WTC11 (cell line): ENCODE measurements at regions not wholly inside any gene's neighbourhood (a gene's known extent, or its start where the extent isn't known, plus 50 kb on each side); places are given as distances from the start of the nearest gene placed in this dataset.
"Not testable (repeated sequence)": the region's sequence is repeated elsewhere in the genome, so short reads cannot be mapped to it uniquely, and the experiment has no call there.

Experiments
- ATAC-seq: fragments of 200-7000 bp; cut with Tn5 transposase; 2 replicates; pipeline ENCODE4 v1.10.0; 2021; ENCODE audit warnings: mild to moderate bottlenecking, moderate library complexity
- CTCF ChIA-PET: fragments of 300-600 bp; sonication (Branson Sonifier 250); formaldehyde crosslinking; loops from one replicate; lab custom pipeline; 2021; ENCODE audit warnings: antibody characterized with exemption; lab: Charles Lee
- POLR2A ChIA-PET: fragments of 350-600 bp; sonication (Branson Sonifier 250); formaldehyde crosslinking; loops from one replicate; lab custom pipeline; 2021; ENCODE audit warnings: antibody characterized with exemption; lab: Charles Lee
- DNase-seq: peaks from one replicate; pipeline ENCODE4 v3.0.0; 2021; ENCODE audit warnings: low spot score
- H3K27ac Mint-ChIP-seq: 2 replicates; pipeline ENCODE4 v1.8.0; 2021; ENCODE audit warnings: mixed read lengths
- H3K27me3 Mint-ChIP-seq: 2 replicates; pipeline ENCODE4 v1.8.0; 2021; ENCODE audit warnings: low read depth, mild to moderate bottlenecking, moderate library complexity, mixed read lengths
- H3K36me3 Mint-ChIP-seq: 2 replicates; pipeline ENCODE4 v1.8.0; 2021; ENCODE audit warnings: mixed read lengths
- H3K4me1 Mint-ChIP-seq: 2 replicates; pipeline ENCODE4 v1.8.0; 2022; ENCODE audit warnings: mixed read lengths
- H3K4me3 Mint-ChIP-seq: 2 replicates; pipeline ENCODE4 v1.8.0; 2021; ENCODE audit warnings: mild to moderate bottlenecking, moderate library complexity, mixed read lengths
- H3K9me3 Mint-ChIP-seq: 2 replicates; pipeline ENCODE4 v1.8.0; 2021; ENCODE audit warnings: mixed read lengths
- AR ChIP-seq: fragments of 250-450 bp; sonication (Bioruptor Pico); IDR thresholded peaks from 2 replicates; pipeline ENCODE4 v1.9.0; 2021; ENCODE audit warnings: mild to moderate bottlenecking
- ARID4B ChIP-seq: sonication (generic); formaldehyde crosslinking; IDR thresholded peaks from 2 replicates; pipeline ENCODE4 v1.8.0; 2023; ENCODE audit warnings: missing genetic modification reagents, mild to moderate bottlenecking, borderline replicate concordance
- ERG ChIP-seq: fragments of 250-450 bp; sonication (Bioruptor Pico); IDR thresholded peaks from 2 replicates; pipeline ENCODE4 v1.8.0; 2021; ENCODE audit warnings: mild to moderate bottlenecking
- GTF2I ChIP-seq: fragments of 250-450 bp; sonication (Bioruptor Pico); conservative IDR thresholded peaks from 2 replicates; pipeline ENCODE4 v1.4.0; 2021; ENCODE audit warnings: mild to moderate bottlenecking
- MAX ChIP-seq: sonication (generic); formaldehyde crosslinking; IDR thresholded peaks from 2 replicates; pipeline ENCODE4 v1.8.0; 2022; ENCODE audit warnings: mild to moderate bottlenecking, missing genetic modification reagents
- MYBL2 ChIP-seq: sonication (generic); formaldehyde crosslinking; IDR thresholded peaks from 2 replicates; pipeline ENCODE4 v1.8.1; 2023; ENCODE audit warnings: mild to moderate bottlenecking, moderate library complexity, missing genetic modification reagents
- NFATC4 ChIP-seq: fragments of 250-450 bp; sonication (Bioruptor Pico); IDR thresholded peaks from 2 replicates; pipeline ENCODE4 v1.9.0; 2021; ENCODE audit warnings: mild to moderate bottlenecking
- RORB ChIP-seq: fragments of 250-450 bp; sonication (Bioruptor Pico); IDR thresholded peaks from 2 replicates; pipeline ENCODE4 v1.9.0; 2021; ENCODE audit warnings: mild to moderate bottlenecking
- TEAD4 ChIP-seq: sonication (generic); formaldehyde crosslinking; IDR thresholded peaks from 2 replicates; pipeline ENCODE4 v1.8.0; 2022; ENCODE audit warnings: mild to moderate bottlenecking, missing genetic modification reagents
- ZNF232 ChIP-seq: sonication (generic); formaldehyde crosslinking; IDR thresholded peaks from 2 replicates; pipeline ENCODE4 v1.8.0; 2022; ENCODE audit warnings: mild to moderate bottlenecking, missing genetic modification reagents
- TF ChIP-seq, protein P1 (sequence below): sonication (generic); formaldehyde crosslinking; IDR thresholded peaks from 2 replicates; pipeline ENCODE4 v1.8.1; 2022; ENCODE audit warnings: mild to moderate bottlenecking, missing genetic modification reagents, moderate library complexity, borderline replicate concordance
- TF ChIP-seq, protein P2 (sequence below): sonication (generic); formaldehyde crosslinking; IDR thresholded peaks from 2 replicates; pipeline ENCODE4 v1.8.1; 2023; ENCODE audit warnings: mild to moderate bottlenecking, missing genetic modification reagents, borderline replicate concordance
- TF ChIP-seq, protein P3 (sequence below): sonication (generic); formaldehyde crosslinking; IDR thresholded peaks from 2 replicates; pipeline ENCODE4 v1.8.1; 2023; ENCODE audit warnings: mild to moderate bottlenecking, missing genetic modification reagents

GRCh38 chr6:112416866-112417265 is 69.7 kb downstream of the RFPL4B start (continued):
- no peak for TF ChIP-seq ARID4B (CRISPR knock-in tag)
- TF ChIP-seq GTF2I, result no peak
- TF ChIP-seq NFATC4 (CRISPR knock-in tag), result no peak
- TF ChIP-seq, protein P1, sequence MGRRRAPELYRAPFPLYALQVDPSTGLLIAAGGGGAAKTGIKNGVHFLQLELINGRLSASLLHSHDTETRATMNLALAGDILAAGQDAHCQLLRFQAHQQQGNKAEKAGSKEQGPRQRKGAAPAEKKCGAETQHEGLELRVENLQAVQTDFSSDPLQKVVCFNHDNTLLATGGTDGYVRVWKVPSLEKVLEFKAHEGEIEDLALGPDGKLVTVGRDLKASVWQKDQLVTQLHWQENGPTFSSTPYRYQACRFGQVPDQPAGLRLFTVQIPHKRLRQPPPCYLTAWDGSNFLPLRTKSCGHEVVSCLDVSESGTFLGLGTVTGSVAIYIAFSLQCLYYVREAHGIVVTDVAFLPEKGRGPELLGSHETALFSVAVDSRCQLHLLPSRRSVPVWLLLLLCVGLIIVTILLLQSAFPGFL (CRISPR knock-in tag), result no peak
- no peak for TF ChIP-seq AR
- TF ChIP-seq TEAD4 (CRISPR knock-in tag), result no peak
- no peak for TF ChIP-seq ERG (CRISPR knock-in tag)
- no peak for TF ChIP-seq MYBL2
- no peak for TF ChIP-seq RORB (CRISPR knock-in tag)
- TF ChIP-seq MAX, result no peak
- TF ChIP-seq, protein P2, sequence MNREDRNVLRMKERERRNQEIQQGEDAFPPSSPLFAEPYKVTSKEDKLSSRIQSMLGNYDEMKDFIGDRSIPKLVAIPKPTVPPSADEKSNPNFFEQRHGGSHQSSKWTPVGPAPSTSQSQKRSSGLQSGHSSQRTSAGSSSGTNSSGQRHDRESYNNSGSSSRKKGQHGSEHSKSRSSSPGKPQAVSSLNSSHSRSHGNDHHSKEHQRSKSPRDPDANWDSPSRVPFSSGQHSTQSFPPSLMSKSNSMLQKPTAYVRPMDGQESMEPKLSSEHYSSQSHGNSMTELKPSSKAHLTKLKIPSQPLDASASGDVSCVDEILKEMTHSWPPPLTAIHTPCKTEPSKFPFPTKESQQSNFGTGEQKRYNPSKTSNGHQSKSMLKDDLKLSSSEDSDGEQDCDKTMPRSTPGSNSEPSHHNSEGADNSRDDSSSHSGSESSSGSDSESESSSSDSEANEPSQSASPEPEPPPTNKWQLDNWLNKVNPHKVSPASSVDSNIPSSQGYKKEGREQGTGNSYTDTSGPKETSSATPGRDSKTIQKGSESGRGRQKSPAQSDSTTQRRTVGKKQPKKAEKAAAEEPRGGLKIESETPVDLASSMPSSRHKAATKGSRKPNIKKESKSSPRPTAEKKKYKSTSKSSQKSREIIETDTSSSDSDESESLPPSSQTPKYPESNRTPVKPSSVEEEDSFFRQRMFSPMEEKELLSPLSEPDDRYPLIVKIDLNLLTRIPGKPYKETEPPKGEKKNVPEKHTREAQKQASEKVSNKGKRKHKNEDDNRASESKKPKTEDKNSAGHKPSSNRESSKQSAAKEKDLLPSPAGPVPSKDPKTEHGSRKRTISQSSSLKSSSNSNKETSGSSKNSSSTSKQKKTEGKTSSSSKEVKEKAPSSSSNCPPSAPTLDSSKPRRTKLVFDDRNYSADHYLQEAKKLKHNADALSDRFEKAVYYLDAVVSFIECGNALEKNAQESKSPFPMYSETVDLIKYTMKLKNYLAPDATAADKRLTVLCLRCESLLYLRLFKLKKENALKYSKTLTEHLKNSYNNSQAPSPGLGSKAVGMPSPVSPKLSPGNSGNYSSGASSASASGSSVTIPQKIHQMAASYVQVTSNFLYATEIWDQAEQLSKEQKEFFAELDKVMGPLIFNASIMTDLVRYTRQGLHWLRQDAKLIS (CRISPR knock-in tag), result no peak
- no peak for TF ChIP-seq ZNF232 (CRISPR knock-in tag)
- TF ChIP-seq, protein P3, sequence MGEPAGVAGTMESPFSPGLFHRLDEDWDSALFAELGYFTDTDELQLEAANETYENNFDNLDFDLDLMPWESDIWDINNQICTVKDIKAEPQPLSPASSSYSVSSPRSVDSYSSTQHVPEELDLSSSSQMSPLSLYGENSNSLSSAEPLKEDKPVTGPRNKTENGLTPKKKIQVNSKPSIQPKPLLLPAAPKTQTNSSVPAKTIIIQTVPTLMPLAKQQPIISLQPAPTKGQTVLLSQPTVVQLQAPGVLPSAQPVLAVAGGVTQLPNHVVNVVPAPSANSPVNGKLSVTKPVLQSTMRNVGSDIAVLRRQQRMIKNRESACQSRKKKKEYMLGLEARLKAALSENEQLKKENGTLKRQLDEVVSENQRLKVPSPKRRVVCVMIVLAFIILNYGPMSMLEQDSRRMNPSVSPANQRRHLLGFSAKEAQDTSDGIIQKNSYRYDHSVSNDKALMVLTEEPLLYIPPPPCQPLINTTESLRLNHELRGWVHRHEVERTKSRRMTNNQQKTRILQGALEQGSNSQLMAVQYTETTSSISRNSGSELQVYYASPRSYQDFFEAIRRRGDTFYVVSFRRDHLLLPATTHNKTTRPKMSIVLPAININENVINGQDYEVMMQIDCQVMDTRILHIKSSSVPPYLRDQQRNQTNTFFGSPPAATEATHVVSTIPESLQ, result no peak

- DNase-seq, H3K4me3 Mint-ChIP-seq, H3K27me3 Mint-ChIP-seq, H3K36me3 Mint-ChIP-seq, POLR2A ChIA-PET, H3K4me1 Mint-ChIP-seq, ATAC-seq, CTCF ChIA-PET, H3K27ac Mint-ChIP-seq: not testable (repeated sequence)
- H3K9me3 Mint-ChIP-seq, result peaks cover 14% of the 10 kb centered on the region
These were observed 79.9 kb downstream of the RFPL4B start for GRCh38 chr6:112427011-112427410.
